WTC11 (cell line): ENCODE measurements at regions not wholly inside any gene's neighbourhood (a gene's known extent, or its start where the extent isn't known, plus 50 kb on each side); places are given as distances from the start of the nearest gene placed in this dataset.

ENCODE experiments used
- ATAC-seq: fragments of 200-7000 bp; cut with Tn5 transposase; 2 replicates; pipeline ENCODE4 v1.10.0; 2021; ENCODE audit warnings: mild to moderate bottlenecking, moderate library complexity
- CTCF ChIA-PET: fragments of 300-600 bp; sonication (Branson Sonifier 250); formaldehyde crosslinking; loops from one replicate; lab custom pipeline; 2021; ENCODE audit warnings: antibody characterized with exemption; lab: Charles Lee
- POLR2A ChIA-PET: fragments of 350-600 bp; sonication (Branson Sonifier 250); formaldehyde crosslinking; loops from one replicate; lab custom pipeline; 2021; ENCODE audit warnings: antibody characterized with exemption; lab: Charles Lee
- DNase-seq: peaks from one replicate; pipeline ENCODE4 v3.0.0; 2021; ENCODE audit warnings: low spot score
- H3K27ac Mint-ChIP-seq: 2 replicates; pipeline ENCODE4 v1.8.0; 2021; ENCODE audit warnings: mixed read lengths
- H3K27me3 Mint-ChIP-seq: 2 replicates; pipeline ENCODE4 v1.8.0; 2021; ENCODE audit warnings: low read depth, mild to moderate bottlenecking, moderate library complexity, mixed read lengths
- H3K36me3 Mint-ChIP-seq: 2 replicates; pipeline ENCODE4 v1.8.0; 2021; ENCODE audit warnings: mixed read lengths
- H3K4me1 Mint-ChIP-seq: 2 replicates; pipeline ENCODE4 v1.8.0; 2022; ENCODE audit warnings: mixed read lengths
- H3K4me3 Mint-ChIP-seq: 2 replicates; pipeline ENCODE4 v1.8.0; 2021; ENCODE audit warnings: mild to moderate bottlenecking, moderate library complexity, mixed read lengths
- H3K9me3 Mint-ChIP-seq: 2 replicates; pipeline ENCODE4 v1.8.0; 2021; ENCODE audit warnings: mixed read lengths
- AR ChIP-seq: fragments of 250-450 bp; sonication (Bioruptor Pico); IDR thresholded peaks from 2 replicates; pipeline ENCODE4 v1.9.0; 2021; ENCODE audit warnings: mild to moderate bottlenecking
- EMX1 ChIP-seq: fragments of 250-450 bp; sonication (Bioruptor Pico); IDR thresholded peaks from 2 replicates; pipeline ENCODE4 v1.8.0; 2021; ENCODE audit warnings: mild to moderate bottlenecking
- ESRRA ChIP-seq: sonication (generic); formaldehyde crosslinking; IDR thresholded peaks from 2 replicates; pipeline ENCODE4 v1.8.1; 2022; ENCODE audit warnings: mild to moderate bottlenecking, missing genetic modification reagents, borderline replicate concordance
- ETV6 ChIP-seq: sonication (generic); formaldehyde crosslinking; IDR thresholded peaks from 2 replicates; pipeline ENCODE4 v1.8.1; 2022; ENCODE audit warnings: mild to moderate bottlenecking, missing genetic modification reagents
- HMGA2 ChIP-seq: fragments of 250-450 bp; sonication (Bioruptor Pico); IDR thresholded peaks from 2 replicates; pipeline ENCODE4 v1.4.0; 2021; ENCODE audit warnings: mild to moderate bottlenecking, moderate library complexity
- NFE2L1 ChIP-seq: sonication (generic); formaldehyde crosslinking; IDR thresholded peaks from 2 replicates; pipeline ENCODE4 v1.8.1; 2023; ENCODE audit warnings: missing genetic modification reagents
- PRRX2 ChIP-seq: fragments of 250-450 bp; sonication (Bioruptor Pico); IDR thresholded peaks from 2 replicates; pipeline ENCODE4 v1.8.0; 2021; ENCODE audit warnings: mild to moderate bottlenecking
- SMAD3 ChIP-seq: sonication (generic); formaldehyde crosslinking; IDR thresholded peaks from 2 replicates; pipeline ENCODE4 v1.8.0; 2022; ENCODE audit warnings: missing genetic modification reagents, mild to moderate bottlenecking, borderline replicate concordance
- TEAD1 ChIP-seq: sonication (generic); formaldehyde crosslinking; IDR thresholded peaks from 2 replicates; pipeline ENCODE4 v1.8.0; 2022; ENCODE audit warnings: mild to moderate bottlenecking, missing genetic modification reagents
- ZBTB43 ChIP-seq: sonication (generic); formaldehyde crosslinking; IDR thresholded peaks from 2 replicates; pipeline ENCODE4 v1.8.1; 2023; ENCODE audit warnings: mild to moderate bottlenecking, missing genetic modification reagents
- ZNF396 ChIP-seq: fragments of 250-450 bp; sonication (Bioruptor Pico); IDR thresholded peaks from 2 replicates; pipeline ENCODE4 v1.8.0; 2021; ENCODE audit warnings: mild to moderate bottlenecking, moderate library complexity, borderline replicate concordance
- ZNF423 ChIP-seq: fragments of 250-450 bp; sonication (Bioruptor Pico); IDR thresholded peaks from 2 replicates; pipeline ENCODE4 v2.1.2; 2022; ENCODE audit warnings: mild to moderate bottlenecking, moderate library complexity
- TF ChIP-seq, protein P1 (sequence below): sonication (generic); formaldehyde crosslinking; IDR thresholded peaks from 2 replicates; pipeline ENCODE4 v1.8.0; 2023; ENCODE audit warnings: mild to moderate bottlenecking, missing genetic modification reagents
- TF ChIP-seq, protein P2 (sequence below): sonication (generic); formaldehyde crosslinking; IDR thresholded peaks from 2 replicates; pipeline ENCODE4 v1.8.1; 2022; ENCODE audit warnings: low read depth, missing genetic modification reagents, borderline replicate concordance
- TF ChIP-seq, protein P3 (sequence below): sonication (generic); formaldehyde crosslinking; IDR thresholded peaks from 2 replicates; pipeline ENCODE4 v1.8.0; 2022; ENCODE audit warnings: mild to moderate bottlenecking, missing genetic modification reagents
- TF ChIP-seq, protein P4 (sequence below): sonication (generic); formaldehyde crosslinking; IDR thresholded peaks from 2 replicates; pipeline ENCODE4 v1.8.1; 2022; ENCODE audit warnings: missing genetic modification reagents, borderline replicate concordance
- TF ChIP-seq, protein P5 (sequence below): fragments of 250-450 bp; sonication (Bioruptor Pico); IDR thresholded peaks from 2 replicates; pipeline ENCODE4 v1.9.0; 2021; ENCODE audit warnings: moderate library complexity, mild to moderate bottlenecking, inconsistent platforms, borderline replicate concordance

- TF ChIP-seq, protein P1, sequence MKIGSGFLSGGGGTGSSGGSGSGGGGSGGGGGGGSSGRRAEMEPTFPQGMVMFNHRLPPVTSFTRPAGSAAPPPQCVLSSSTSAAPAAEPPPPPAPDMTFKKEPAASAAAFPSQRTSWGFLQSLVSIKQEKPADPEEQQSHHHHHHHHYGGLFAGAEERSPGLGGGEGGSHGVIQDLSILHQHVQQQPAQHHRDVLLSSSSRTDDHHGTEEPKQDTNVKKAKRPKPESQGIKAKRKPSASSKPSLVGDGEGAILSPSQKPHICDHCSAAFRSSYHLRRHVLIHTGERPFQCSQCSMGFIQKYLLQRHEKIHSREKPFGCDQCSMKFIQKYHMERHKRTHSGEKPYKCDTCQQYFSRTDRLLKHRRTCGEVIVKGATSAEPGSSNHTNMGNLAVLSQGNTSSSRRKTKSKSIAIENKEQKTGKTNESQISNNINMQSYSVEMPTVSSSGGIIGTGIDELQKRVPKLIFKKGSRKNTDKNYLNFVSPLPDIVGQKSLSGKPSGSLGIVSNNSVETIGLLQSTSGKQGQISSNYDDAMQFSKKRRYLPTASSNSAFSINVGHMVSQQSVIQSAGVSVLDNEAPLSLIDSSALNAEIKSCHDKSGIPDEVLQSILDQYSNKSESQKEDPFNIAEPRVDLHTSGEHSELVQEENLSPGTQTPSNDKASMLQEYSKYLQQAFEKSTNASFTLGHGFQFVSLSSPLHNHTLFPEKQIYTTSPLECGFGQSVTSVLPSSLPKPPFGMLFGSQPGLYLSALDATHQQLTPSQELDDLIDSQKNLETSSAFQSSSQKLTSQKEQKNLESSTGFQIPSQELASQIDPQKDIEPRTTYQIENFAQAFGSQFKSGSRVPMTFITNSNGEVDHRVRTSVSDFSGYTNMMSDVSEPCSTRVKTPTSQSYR (CRISPR knock-in tag): no peak
- TF ChIP-seq, all 79 proteins: peak for 0
These were observed 246.6 kb downstream of the TAF11L14 start (continued) for GRCh38 chr5:17880869-17881268.

- TF ChIP-seq ZNF423 (CRISPR knock-in tag): peak; percentile 67
- peak; percentile 57; the same call in 1 of the 2 replicates for TF ChIP-seq TEAD1
- no peak for TF ChIP-seq ESRRA (CRISPR knock-in tag)
- Mint-ChIP-seq H3K4me3 (no peak overlapping the region), H3K9me3 (peaks cover 30% of the 10 kb centered on the region), H3K4me1 (peaks cover 11% of the 10 kb centered on the region), H3K36me3 (0 out of 2 replicates have a peak, but pooled peaks cover 7% of the 10 kb centered on the region), H3K27ac (peak overlapping the region; percentile 26; the same call in 1 of the 2 replicates), H3K27me3 (no peaks in the 10 kb centered on the region)
- DNase-seq (peak; percentile 38), ATAC-seq (peak; percentile 99)
- ChIA-PET POLR2A (no interaction called here), CTCF (interaction anchor here (0.9 to 1.5 kb wide), 5 partner anchors 10 to 667 kb away, joined by 3 to 7 read pairs (median 4); no protein-coding TSS in a partner anchor)
These were observed 248.7 kb downstream of the TAF11L14 start for GRCh38 chr5:17882760-17883488.

DNA sequence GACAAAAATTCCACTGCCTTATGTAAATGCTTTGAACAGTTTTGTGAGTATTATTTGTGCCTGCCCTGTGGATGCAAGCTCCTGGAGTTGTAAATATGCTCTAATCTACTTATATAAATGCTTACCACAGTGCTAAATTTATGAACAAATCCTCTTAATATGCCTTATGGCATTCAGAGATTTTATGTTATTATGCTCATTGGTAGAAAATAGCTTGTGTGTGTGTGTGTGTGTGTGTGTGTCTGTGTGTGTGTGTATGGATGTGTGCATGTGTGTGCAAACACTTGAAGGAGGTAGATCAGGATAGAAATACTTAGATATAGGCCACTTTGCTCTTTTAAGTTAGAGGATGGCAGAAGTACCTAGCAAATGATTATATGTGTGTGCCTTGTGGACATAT, 253.9 kb downstream of the TAF11L14 start:
- ATAC-seq (no peak), DNase-seq (no peak)
- Mint-ChIP-seq H3K36me3 (0 out of 2 replicates have a peak, but pooled peaks cover 7% of the 10 kb centered on the region), H3K9me3 (peaks cover 17% of the 10 kb centered on the region; the same call in 1 of the 2 replicates), H3K4me1 (peaks cover 4% of the 10 kb centered on the region), H3K4me3 (no peak overlapping the region), H3K27ac (no peak overlapping the region), H3K27me3 (no peaks in the 10 kb centered on the region; the same call in 1 of the 2 replicates)
- ChIA-PET CTCF (no interaction called here), POLR2A (no interaction called here)
- TF ChIP-seq SMAD3 (CRISPR knock-in tag): no peak
- TF ChIP-seq, protein P2, sequence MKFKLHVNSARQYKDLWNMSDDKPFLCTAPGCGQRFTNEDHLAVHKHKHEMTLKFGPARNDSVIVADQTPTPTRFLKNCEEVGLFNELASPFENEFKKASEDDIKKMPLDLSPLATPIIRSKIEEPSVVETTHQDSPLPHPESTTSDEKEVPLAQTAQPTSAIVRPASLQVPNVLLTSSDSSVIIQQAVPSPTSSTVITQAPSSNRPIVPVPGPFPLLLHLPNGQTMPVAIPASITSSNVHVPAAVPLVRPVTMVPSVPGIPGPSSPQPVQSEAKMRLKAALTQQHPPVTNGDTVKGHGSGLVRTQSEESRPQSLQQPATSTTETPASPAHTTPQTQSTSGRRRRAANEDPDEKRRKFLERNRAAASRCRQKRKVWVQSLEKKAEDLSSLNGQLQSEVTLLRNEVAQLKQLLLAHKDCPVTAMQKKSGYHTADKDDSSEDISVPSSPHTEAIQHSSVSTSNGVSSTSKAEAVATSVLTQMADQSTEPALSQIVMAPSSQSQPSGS (CRISPR knock-in tag): no peak
- no peak for TF ChIP-seq TEAD1
- TF ChIP-seq, protein P3, sequence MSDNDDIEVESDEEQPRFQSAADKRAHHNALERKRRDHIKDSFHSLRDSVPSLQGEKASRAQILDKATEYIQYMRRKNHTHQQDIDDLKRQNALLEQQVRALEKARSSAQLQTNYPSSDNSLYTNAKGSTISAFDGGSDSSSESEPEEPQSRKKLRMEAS (CRISPR knock-in tag): no peak
- no peak for TF ChIP-seq EMX1 (CRISPR knock-in tag)
- TF ChIP-seq, protein P4, sequence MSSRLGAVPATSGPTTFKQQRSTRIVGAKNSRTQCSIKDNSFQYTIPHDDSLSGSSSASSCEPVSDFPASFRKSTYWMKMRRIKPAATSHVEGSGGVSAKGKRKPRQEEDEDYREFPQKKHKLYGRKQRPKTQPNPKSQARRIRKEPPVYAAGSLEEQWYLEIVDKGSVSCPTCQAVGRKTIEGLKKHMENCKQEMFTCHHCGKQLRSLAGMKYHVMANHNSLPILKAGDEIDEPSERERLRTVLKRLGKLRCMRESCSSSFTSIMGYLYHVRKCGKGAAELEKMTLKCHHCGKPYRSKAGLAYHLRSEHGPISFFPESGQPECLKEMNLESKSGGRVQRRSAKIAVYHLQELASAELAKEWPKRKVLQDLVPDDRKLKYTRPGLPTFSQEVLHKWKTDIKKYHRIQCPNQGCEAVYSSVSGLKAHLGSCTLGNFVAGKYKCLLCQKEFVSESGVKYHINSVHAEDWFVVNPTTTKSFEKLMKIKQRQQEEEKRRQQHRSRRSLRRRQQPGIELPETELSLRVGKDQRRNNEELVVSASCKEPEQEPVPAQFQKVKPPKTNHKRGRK: no peak
- no peak for TF ChIP-seq ZBTB43 (CRISPR knock-in tag)
- no peak for TF ChIP-seq PRRX2 (CRISPR knock-in tag)
- TF ChIP-seq, all 79 proteins: peak for 0

DNA sequence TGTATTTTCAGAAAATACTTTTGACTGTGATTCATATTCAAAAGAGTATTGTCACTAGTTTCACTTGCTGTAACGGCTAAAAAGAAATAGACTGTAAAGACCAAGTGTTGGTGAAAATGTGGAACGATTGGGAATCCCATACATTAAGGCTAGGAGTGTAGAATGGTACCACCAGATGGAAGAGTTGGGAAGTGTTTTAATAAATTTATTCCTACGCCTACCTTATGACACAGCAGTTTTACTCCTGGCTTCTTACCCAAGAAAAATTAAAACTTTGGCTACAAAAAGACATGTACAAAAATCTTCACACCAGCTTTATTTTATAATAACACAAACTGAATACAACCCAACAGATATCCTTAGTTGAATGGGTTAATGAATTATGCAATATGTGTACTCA, 256.2 kb downstream of the TAF11L14 start:
- H3K9me3 Mint-ChIP-seq: no peaks in the 10 kb centered on the region
- ATAC-seq (no peak), DNase-seq (no peak)
- TF ChIP-seq, protein P5, sequence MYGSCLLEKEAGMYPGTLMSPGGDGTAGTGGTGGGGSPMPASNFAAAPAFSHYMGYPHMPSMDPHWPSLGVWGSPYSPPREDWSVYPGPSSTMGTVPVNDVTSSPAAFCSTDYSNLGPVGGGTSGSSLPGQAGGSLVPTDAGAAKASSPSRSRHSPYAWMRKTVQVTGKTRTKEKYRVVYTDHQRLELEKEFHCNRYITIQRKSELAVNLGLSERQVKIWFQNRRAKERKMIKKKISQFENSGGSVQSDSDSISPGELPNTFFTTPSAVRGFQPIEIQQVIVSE (CRISPR knock-in tag): no peak
- TF ChIP-seq AR (no peak), HMGA2 (no peak), ETV6 (no peak), NFE2L1 (CRISPR knock-in tag) (no peak), ZNF396 (CRISPR knock-in tag) (no peak)
- no peaks in the 10 kb centered on the region for H3K4me1 Mint-ChIP-seq
- H3K36me3 Mint-ChIP-seq: no peaks in the 10 kb centered on the region
- no peaks in the 10 kb centered on the region; the same call in 1 of the 2 replicates for H3K27me3 Mint-ChIP-seq
- POLR2A ChIA-PET: no interaction called here
- CTCF ChIA-PET: no interaction called here
- H3K27ac Mint-ChIP-seq: no peak overlapping the region
- no peak overlapping the region for H3K4me3 Mint-ChIP-seq
